Esophagus muscularis mucosa (tissue), 3 donors: ENCODE measurements at regions not wholly inside any gene's neighbourhood (a gene's known extent, or its start where the extent isn't known, plus 50 kb on each side); places are given as distances from the start of the nearest gene placed in this dataset.

Source experiments
- POLR2A ChIP-seq: fragments of 450-650 bp; IDR thresholded peaks from one replicate; pipeline ENCODE4 v1.6.1; 2017; ENCODE audit warnings: antibody characterized with exemption, moderate library complexity, mild to moderate bottlenecking, low read depth
- TF ChIP-seq, protein P1 (sequence below), 3 experiments: fragments of 200-600 bp in 2 of 3; fragments of 450-650 bp in 1 of 3; sonication (generic) in 2 of 3; IDR thresholded peaks; one replicate each; pipeline ENCODE4 v1.5.1; 2017 to 2019; ENCODE audit warnings: antibody characterized with exemption in 3 of 3, mild to moderate bottlenecking in 2 of 3, moderate library complexity in 1 of 3

DNA sequence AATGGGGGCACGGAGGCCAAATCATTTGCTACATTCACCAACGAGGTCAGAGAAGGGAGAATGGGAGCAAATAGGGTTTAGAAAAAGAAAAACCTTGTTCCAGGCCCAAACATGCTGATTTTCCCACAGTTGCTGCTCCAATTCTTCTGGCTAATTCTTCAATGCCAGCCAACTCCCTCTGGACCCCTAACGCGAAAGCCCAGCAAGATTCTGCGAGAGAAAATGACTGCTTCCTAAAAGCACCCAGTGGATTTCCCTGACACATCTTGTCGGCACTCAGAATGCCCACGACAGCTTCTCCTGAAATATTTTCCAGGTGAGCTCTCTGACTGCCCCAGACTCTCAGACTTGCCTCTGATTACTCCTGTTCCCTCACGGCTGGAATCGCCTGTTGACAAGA lies 689.4 kb downstream of the MED13L start:
- no peak for TF ChIP-seq POLR2A
- TF ChIP-seq, protein P1, sequence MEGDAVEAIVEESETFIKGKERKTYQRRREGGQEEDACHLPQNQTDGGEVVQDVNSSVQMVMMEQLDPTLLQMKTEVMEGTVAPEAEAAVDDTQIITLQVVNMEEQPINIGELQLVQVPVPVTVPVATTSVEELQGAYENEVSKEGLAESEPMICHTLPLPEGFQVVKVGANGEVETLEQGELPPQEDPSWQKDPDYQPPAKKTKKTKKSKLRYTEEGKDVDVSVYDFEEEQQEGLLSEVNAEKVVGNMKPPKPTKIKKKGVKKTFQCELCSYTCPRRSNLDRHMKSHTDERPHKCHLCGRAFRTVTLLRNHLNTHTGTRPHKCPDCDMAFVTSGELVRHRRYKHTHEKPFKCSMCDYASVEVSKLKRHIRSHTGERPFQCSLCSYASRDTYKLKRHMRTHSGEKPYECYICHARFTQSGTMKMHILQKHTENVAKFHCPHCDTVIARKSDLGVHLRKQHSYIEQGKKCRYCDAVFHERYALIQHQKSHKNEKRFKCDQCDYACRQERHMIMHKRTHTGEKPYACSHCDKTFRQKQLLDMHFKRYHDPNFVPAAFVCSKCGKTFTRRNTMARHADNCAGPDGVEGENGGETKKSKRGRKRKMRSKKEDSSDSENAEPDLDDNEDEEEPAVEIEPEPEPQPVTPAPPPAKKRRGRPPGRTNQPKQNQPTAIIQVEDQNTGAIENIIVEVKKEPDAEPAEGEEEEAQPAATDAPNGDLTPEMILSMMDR (IDR thresholded peaks at IDR 0.05) = no peak
